ELR (cell line): ENCODE measurements at regions not wholly inside any gene's neighbourhood (a gene's known extent, or its start where the extent isn't known, plus 50 kb on each side); places are given as distances from the start of the nearest gene placed in this dataset.
A peak's percentile ranks its signal among the peaks of the same experiment; 100 is the strongest.

Experiments
- DNase-seq: peaks from one replicate; pipeline ENCODE4 v3.0.0-alpha.2; 2015; ENCODE audit warnings: low read depth

GRCh38 chr4:187921946-187922623 lies 73.5 kb upstream of the ZFP42 start:
- no peak for DNase-seq

GRCh38 chr4:187929024-187929423 lies 66.5 kb upstream of the ZFP42 start:
- peak; percentile 3 for DNase-seq

GRCh38 chr4:187934766-187935165 lies 60.8 kb upstream of the ZFP42 start:
- no peak for DNase-seq

- DNase-seq = no peak
Observed at GRCh38 chr4:187937557-187937956, 58.0 kb upstream of the ZFP42 start.

GRCh38 chr4:187940299-187940698 lies 55.3 kb upstream of the ZFP42 start:
- DNase-seq = no peak

- DNase-seq = no peak
Observed at GRCh38 chr4:187942968-187943367, 52.6 kb upstream of the ZFP42 start.

GRCh38 chr4:187944179-187944578 lies 51.4 kb upstream of the ZFP42 start:
- no peak for DNase-seq
